Mesodermal cell (in vitro differentiated cells): ENCODE measurements at regions not wholly inside any gene's neighbourhood (a gene's known extent, or its start where the extent isn't known, plus 50 kb on each side); places are given as distances from the start of the nearest gene placed in this dataset.
"Not testable (repeated sequence)": the region's sequence is repeated elsewhere in the genome, so short reads cannot be mapped to it uniquely, and the experiment has no call there.

ENCODE experiments used
- H3K27ac ChIP-seq: 2 replicates; pipeline ENCODE4 v1.7.0; 2013; ENCODE audit warnings: mild to moderate bottlenecking, low read depth, low read length, moderate library complexity; ENCODE audit not compliant: severe bottlenecking
- H3K36me3 ChIP-seq: 2 replicates; pipeline ENCODE4 v1.7.1; 2013; ENCODE audit warnings: mild to moderate bottlenecking, low read length, moderate library complexity; ENCODE audit not compliant: control insufficient read depth, insufficient read depth
- H3K4me1 ChIP-seq: one replicate; pipeline ENCODE4 v1.7.1; 2013; ENCODE audit warnings: mild to moderate bottlenecking, low read length; ENCODE audit not compliant: insufficient read depth, control insufficient read depth, poor library complexity, severe bottlenecking
- H3K4me3 ChIP-seq: 2 replicates; pipeline ENCODE4 v1.7.0; 2013; ENCODE audit warnings: low read length, control low read depth, mild to moderate bottlenecking; ENCODE audit not compliant: insufficient read depth, poor library complexity, severe bottlenecking; ENCODE audit errors: extremely low read depth
- H3K9me3 ChIP-seq: 2 replicates; pipeline ENCODE4 v1.7.1; 2013; ENCODE audit warnings: mild to moderate bottlenecking, low read length, moderate library complexity; ENCODE audit not compliant: control insufficient read depth
- WGBS, 2 experiments: methylation state at CpG; one replicate each; pipeline ENCODE4 v1.1.5; 2013; ENCODE audit warnings: missing lambda C conversion rate in 2 of 2; ENCODE audit not compliant: insufficient coverage in 2 of 2; 5-methylcytosine and 5-hydroxymethylcytosine counted together

DNA sequence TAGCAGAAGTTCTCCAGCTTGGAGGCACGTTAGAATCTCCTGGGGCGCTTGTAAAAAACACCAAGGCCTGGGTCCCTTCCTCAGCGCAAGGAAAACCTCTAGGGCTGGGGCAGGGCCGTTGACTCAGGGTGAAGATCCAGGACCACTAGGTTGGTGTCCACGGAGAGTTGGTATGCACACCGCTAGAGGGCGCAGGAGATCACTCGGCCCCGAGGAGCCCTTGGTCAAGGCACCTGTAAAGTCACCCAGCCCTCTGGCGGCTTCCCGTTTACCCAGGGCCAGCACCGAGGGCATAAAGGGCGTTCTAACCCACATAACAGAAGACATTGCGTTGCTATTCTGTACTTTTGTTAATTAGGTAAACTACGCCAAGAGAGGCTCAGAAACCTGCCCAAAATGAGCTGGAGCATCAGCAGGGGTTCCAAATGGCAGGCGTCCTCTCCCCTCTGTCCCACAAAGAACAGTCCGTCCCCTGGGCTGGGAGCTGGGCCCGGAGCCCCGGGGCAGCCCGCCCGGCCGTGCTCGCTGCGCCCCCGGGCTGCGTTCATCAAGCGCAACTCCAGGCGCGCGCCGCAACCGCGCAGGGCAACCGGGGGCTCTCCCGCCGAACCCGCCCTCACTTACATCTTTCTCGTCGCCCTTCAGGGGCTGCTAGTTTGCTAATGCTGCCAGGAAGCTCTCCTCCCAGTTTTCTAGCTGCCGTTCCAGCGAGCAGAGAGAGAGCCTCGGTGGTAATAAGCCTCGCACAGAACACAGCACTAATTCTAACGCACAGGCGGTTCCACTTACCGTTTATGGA lies 332.1 kb downstream of the ARRDC4 start:
- Histone ChIP-seq H3K9me3 (peaks cover 5% of the 10 kb centered on the region), H3K27ac (no peak overlapping the region), H3K4me1 (peaks cover 4% of the 10 kb centered on the region), H3K36me3 (no peaks in the 10 kb centered on the region), H3K4me3 (peak overlapping the region; percentile 23)
- 7% methylated on average over 31 to 41 of the region's 46 CpGs for WGBS, 2 experiments

GRCh38 chr15:98294126-98294525 lies 333.6 kb downstream of the ARRDC4 start:
- WGBS, 2 experiments, result 85 to 86% methylated on average over 5 to 7 of the region's 7 CpGs
- H3K4me3 ChIP-seq, result no peak overlapping the region
- no peaks in the 10 kb centered on the region for H3K9me3 ChIP-seq
- no peaks in the 10 kb centered on the region for H3K36me3 ChIP-seq
- H3K4me1 ChIP-seq, result no peaks in the 10 kb centered on the region
- H3K27ac ChIP-seq, result no peak overlapping the region

- not testable (repeated sequence) for H3K4me3 ChIP-seq, H3K9me3 ChIP-seq, H3K27ac ChIP-seq, H3K4me1 ChIP-seq, H3K36me3 ChIP-seq
- 21 to 32% methylated on average over 2 of the region's 10 CpGs for WGBS, 2 experiments
These were observed 334.7 kb downstream of the ARRDC4 start for GRCh38 chr15:98295101-98295759.

DNA sequence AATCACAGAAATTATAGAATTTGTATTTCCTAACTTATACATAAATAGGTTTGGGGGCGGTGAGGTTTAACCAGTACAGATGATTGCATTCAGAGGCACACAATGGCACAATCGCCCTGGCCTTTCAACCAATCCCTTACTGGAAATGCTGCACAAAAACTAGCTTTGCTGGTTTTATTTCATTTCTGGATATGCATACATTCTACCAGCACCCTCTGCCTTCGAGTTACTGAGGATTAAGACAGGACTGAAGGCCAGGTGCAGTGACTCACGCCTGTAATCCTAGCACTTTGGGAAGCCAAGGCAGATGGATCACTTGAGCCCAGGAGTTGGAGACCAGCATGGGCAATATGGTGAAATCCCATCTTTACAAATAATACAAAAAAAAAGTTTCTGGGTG lies 336.1 kb downstream of the ARRDC4 start:
- Histone ChIP-seq H3K27ac (no peak overlapping the region), H3K4me3 (no peak overlapping the region), H3K4me1 (no peaks in the 10 kb centered on the region), H3K36me3 (no peaks in the 10 kb centered on the region), H3K9me3 (no peaks in the 10 kb centered on the region)
- WGBS, 2 experiments, result 82 to 86% methylated on average over 3 to 4 of the region's 4 CpGs

DNA sequence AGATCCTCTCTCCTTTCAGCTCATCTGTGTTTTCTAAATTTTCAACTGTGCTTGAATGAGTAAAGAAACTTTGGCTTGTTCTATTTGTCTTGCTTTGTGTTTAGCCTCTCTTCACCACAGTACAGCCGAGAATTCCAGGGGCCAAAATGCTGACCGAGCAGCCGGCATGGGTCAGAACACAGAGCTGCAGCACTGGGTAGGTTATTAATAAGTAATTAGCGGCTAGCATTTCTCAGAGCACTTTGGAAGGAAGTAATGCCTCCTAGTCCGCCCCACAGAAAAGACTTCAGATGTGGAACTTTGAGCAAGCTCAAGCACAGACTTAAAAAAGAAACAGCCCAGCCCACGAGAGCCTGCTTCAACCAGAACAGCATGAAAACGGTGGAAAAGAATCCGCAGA lies 343.9 kb downstream of the ARRDC4 start:
- Histone ChIP-seq H3K4me3 (no peak overlapping the region), H3K36me3 (no peaks in the 10 kb centered on the region), H3K4me1 (no peaks in the 10 kb centered on the region), H3K27ac (no peak overlapping the region), H3K9me3 (no peaks in the 10 kb centered on the region)
- WGBS, 2 experiments, result 89 to 95% methylated on average over 8 of the region's 8 CpGs

DNA sequence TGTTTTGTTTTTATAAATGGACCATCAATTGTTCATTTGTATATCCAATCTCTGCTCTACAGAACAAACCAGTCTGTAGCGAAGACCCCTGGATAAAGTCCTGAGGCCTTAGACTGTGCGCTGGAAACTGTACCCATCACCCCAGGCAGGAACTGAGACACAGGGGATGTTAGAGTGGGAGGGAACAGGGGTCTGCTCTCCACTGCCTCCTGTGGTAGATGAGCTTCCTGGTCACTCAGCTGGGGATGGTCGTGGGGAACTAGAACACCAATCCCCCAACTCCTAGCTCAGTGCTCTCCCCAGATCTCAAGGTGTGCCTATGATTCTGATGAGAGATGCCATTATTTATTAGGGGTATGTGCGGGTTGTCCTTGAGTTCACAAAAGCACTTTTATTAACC lies 340.2 kb upstream of the IGF1R start:
- H3K4me3 ChIP-seq, result no peak overlapping the region
- H3K36me3 ChIP-seq, result no peaks in the 10 kb centered on the region
- no peaks in the 10 kb centered on the region for H3K9me3 ChIP-seq
- no peak overlapping the region for H3K27ac ChIP-seq
- H3K4me1 ChIP-seq, result no peaks in the 10 kb centered on the region
- 60 to 100% methylated on average over 1 of the region's 4 CpGs for WGBS, 2 experiments

- Histone ChIP-seq H3K36me3 (no peaks in the 10 kb centered on the region), H3K4me1 (no peaks in the 10 kb centered on the region), H3K4me3 (no peak overlapping the region), H3K9me3 (no peaks in the 10 kb centered on the region), H3K27ac (no peak overlapping the region)
- WGBS, 2 experiments, result 24% methylated on average over 5 of the region's 8 CpGs; no CpG with 5 or more reads in 1 of the 2 experiments
These were observed 336.7 kb upstream of the IGF1R start for GRCh38 chr15:98311566-98312188.

DNA sequence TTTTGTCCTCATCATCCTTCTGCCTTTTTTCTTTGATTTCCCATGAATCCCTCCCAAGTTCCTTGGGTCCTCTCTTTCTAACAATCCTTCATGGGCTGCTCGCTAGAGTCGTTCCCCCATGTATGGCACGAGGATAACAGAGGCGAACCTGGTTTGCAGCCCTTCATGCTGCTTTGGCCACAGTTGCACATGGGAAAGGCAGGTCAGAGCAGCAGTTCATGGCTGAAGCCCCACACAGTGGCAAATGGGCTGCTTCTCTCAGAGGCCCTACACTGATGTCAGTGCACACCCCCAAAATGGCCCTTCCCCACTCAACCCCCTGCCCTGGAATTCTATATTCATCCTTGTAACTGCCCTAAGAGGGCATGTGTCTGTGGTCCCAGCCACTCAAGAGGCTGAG lies 335.4 kb upstream of the IGF1R start:
- Histone ChIP-seq H3K27ac (no peak overlapping the region), H3K36me3 (no peaks in the 10 kb centered on the region), H3K9me3 (no peaks in the 10 kb centered on the region), H3K4me3 (no peak overlapping the region), H3K4me1 (no peaks in the 10 kb centered on the region)
- WGBS, 2 experiments, result 81 to 90% methylated on average over 2 to 4 of the region's 4 CpGs

DNA sequence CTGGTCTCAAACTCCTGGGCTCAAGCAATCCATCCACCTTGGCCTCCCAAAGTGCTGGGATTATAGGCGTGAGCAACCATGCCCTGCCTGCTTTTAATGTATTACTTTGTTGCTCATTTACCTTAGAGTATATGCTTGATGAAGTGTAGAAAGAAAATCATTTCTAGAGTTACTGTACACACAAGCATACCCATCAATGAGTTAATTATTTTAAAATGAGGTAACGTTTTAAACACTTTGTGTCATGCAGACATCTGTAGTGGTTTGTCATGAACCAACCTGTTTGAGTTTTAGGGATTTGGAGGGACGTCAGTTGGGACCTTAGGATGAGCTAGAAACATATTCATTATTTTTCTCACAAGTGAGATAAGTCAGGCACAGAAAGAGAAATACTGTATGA lies 332.4 kb upstream of the IGF1R start:
- Histone ChIP-seq H3K27ac (no peak overlapping the region), H3K4me3 (no peak overlapping the region), H3K36me3 (no peaks in the 10 kb centered on the region), H3K9me3 (peaks cover 6% of the 10 kb centered on the region), H3K4me1 (no peaks in the 10 kb centered on the region)
- WGBS, 2 experiments, result no CpG with 5 or more reads among the region's 3 CpGs

DNA sequence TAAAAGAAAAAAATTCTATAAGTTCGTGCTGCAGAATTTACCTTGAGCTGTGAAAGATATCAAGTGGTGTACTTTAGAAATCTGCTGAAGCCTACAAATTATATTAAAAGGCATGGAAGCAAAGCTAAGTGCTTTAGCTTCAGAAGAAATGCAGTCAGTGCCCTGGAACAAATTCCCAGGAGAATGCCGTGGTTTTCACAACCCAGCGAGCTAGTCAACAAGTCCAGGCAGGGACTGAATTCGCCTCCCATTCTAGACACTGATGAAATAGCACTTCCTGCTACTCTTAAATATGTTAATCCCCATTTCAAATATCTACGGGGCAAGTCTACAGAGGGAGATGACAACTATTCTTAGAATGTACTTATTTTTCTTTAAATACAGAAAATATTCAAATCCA lies 326.4 kb upstream of the IGF1R start:
- no peaks in the 10 kb centered on the region for H3K36me3 ChIP-seq
- no peaks in the 10 kb centered on the region for H3K4me1 ChIP-seq
- WGBS, 2 experiments, result 91 to 100% methylated on average over 3 of the region's 5 CpGs
- H3K4me3 ChIP-seq, result no peak overlapping the region
- H3K9me3 ChIP-seq, result peaks cover 21% of the 10 kb centered on the region
- H3K27ac ChIP-seq, result no peak overlapping the region

DNA sequence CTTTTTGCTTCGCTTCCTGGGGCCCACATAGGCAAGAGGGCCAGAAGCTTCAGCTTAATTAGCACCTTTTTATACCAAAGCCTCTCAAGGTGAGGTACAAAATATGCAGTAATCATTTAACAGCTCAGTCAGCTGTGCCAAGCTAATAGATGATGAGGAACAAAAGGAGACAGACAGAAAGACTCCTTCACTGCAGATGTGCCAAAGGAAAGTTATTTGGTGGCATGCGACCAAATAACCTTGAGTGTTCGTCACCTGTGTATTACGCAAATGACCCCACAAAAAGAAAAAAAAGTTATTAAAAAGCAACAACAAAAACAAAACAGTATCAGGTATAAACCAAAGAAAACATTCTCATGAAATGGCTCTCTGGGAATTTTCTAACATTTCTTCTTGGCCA lies 325.8 kb upstream of the IGF1R start:
- no peak overlapping the region for H3K27ac ChIP-seq
- H3K36me3 ChIP-seq, result no peaks in the 10 kb centered on the region
- no peak overlapping the region for H3K4me3 ChIP-seq
- no peaks in the 10 kb centered on the region for H3K4me1 ChIP-seq
- peaks cover 21% of the 10 kb centered on the region for H3K9me3 ChIP-seq
- 78% methylated on average over 3 of the region's 4 CpGs; no CpG with 5 or more reads in 1 of the 2 experiments for WGBS, 2 experiments
